Breast epithelium (tissue), 3 donors: ENCODE measurements at regions not wholly inside any gene's neighbourhood (a gene's known extent, or its start where the extent isn't known, plus 50 kb on each side); places are given as distances from the start of the nearest gene placed in this dataset.

Source experiments
- POLR2A ChIP-seq: fragments of 450-650 bp; IDR thresholded peaks from one replicate; pipeline ENCODE4 v1.6.1; 2016; ENCODE audit warnings: antibody characterized with exemption, mild to moderate bottlenecking, moderate library complexity
- POLR2AphosphoS5 ChIP-seq, 3 donors: sonication (generic); formaldehyde crosslinking; IDR thresholded peaks; one replicate each; pipeline ENCODE4 v1.6.1; 2017; ENCODE audit warnings: antibody characterized with exemption in 3 of 3
- TF ChIP-seq, protein P1 (sequence below), 3 donors: fragments of 450-650 bp; IDR thresholded peaks; one replicate each; pipeline ENCODE4 v1.5.1; 2016 to 2017; ENCODE audit warnings: antibody characterized with exemption in 3 of 3, mild to moderate bottlenecking in 3 of 3, moderate library complexity in 3 of 3

DNA sequence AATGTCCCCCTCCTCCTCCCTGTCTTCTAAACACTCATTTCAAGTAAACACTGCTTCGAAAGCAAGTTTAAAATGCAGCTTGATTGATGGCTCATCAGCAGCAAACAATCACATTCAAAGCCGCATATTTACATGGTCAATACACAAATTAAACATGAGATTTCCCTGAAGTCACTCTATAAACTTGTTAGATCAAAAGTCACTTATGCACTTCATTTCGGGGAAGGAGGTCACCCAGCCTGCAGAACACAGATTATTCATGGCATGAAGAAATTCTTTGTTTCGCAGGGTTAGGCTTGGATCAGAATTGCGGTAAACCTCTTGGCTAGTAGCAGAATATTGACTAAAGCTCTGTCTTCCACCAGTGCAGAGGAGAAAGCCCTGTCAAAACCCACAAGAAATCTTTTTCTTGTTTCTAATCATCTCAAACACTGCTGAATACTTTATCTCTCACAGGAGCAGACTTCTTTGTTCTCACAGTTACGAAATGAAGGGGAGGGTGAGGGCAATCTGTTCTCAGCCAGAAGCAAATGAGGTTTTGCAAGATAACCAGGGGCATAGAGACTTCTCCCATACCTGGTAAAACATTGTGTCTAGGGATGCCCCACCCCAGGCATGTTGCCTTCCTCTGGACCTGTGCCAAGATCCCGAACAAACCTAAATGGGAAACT lies 133.3 kb upstream of the CHL1 start:
- TF ChIP-seq, protein P1, sequence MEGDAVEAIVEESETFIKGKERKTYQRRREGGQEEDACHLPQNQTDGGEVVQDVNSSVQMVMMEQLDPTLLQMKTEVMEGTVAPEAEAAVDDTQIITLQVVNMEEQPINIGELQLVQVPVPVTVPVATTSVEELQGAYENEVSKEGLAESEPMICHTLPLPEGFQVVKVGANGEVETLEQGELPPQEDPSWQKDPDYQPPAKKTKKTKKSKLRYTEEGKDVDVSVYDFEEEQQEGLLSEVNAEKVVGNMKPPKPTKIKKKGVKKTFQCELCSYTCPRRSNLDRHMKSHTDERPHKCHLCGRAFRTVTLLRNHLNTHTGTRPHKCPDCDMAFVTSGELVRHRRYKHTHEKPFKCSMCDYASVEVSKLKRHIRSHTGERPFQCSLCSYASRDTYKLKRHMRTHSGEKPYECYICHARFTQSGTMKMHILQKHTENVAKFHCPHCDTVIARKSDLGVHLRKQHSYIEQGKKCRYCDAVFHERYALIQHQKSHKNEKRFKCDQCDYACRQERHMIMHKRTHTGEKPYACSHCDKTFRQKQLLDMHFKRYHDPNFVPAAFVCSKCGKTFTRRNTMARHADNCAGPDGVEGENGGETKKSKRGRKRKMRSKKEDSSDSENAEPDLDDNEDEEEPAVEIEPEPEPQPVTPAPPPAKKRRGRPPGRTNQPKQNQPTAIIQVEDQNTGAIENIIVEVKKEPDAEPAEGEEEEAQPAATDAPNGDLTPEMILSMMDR (IDR thresholded peaks at IDR 0.05), result no peak
- TF ChIP-seq POLR2AphosphoS5 (IDR thresholded peaks at IDR 0.05), result no peak
- TF ChIP-seq POLR2A, result no peak
